IMR-90 (cell line): ENCODE measurements at regions not wholly inside any gene's neighbourhood (a gene's known extent, or its start where the extent isn't known, plus 50 kb on each side); places are given as distances from the start of the nearest gene placed in this dataset.

ENCODE experiments used
- ATAC-seq: fragments of 200-7000 bp; cut with Tn5 transposase; 2 replicates; pipeline ENCODE4 v1.9.1; 2020; ENCODE audit warnings: low read depth, mild to moderate bottlenecking, moderate library complexity
- BruUV-seq: library from RNA; stranded (reverse); fragments of 400-500 nt; replicated peaks from 2 replicates; lab custom pipeline; 2021; lab: Mats Ljungman, UMichigan
- CTCF ChIA-PET: fragments of 300-600 bp; formaldehyde crosslinking; extraction: SDS; loops from one replicate; lab custom pipeline; 2021; ENCODE audit warnings: antibody characterized with exemption; lab: Yijun Ruan, JAX
- POLR2A ChIA-PET: fragments of 300-600 bp; sonication (Branson Sonifier 250); formaldehyde crosslinking; loops from one replicate; lab custom pipeline; 2022; ENCODE audit warnings: antibody characterized with exemption; ENCODE audit not compliant: unreplicated experiment; lab: Charles Lee
- DNase-seq: peaks from one replicate; pipeline ENCODE4 v3.0.0; 2013
- H2AFZ ChIP-seq: replicated peaks from 2 replicates; pipeline ENCODE3; 2013; ENCODE audit warnings: low read length, mild to moderate bottlenecking; ENCODE audit not compliant: poor library complexity
- H2AK5ac ChIP-seq: 2 replicates; pipeline ENCODE4 v1.6.1; 2013; ENCODE audit warnings: low read depth, low read length, inconsistent platforms
- H2AK9ac ChIP-seq: replicated peaks from 2 replicates; pipeline ENCODE3; 2013; ENCODE audit warnings: mild to moderate bottlenecking, low read depth, low read length, moderate library complexity; ENCODE audit not compliant: poor library complexity
- H2BK120ac ChIP-seq: 2 replicates; pipeline ENCODE4 v1.6.1; 2013; ENCODE audit warnings: low read depth, low read length, inconsistent platforms
- H2BK15ac ChIP-seq: 3 replicates; pipeline ENCODE4 v1.6.1; 2013; ENCODE audit warnings: low read depth, low read length, inconsistent platforms
- H2BK20ac ChIP-seq: 2 replicates; pipeline ENCODE4 v1.6.1; 2013; ENCODE audit warnings: low read depth, mild to moderate bottlenecking, inconsistent platforms, low read length, moderate library complexity
- H2BK5ac ChIP-seq: 2 replicates; pipeline ENCODE4 v1.6.1; 2013; ENCODE audit warnings: mild to moderate bottlenecking, low read depth, low read length, inconsistent platforms; ENCODE audit not compliant: poor library complexity, severe bottlenecking
- H3K14ac ChIP-seq: replicated peaks from 2 replicates; pipeline ENCODE4 v1.6.1; 2013; ENCODE audit warnings: low read depth, low read length, inconsistent platforms
- H3K18ac ChIP-seq: 2 replicates; pipeline ENCODE4 v1.6.1; 2013; ENCODE audit warnings: low read depth, low read length, control low read depth
- H3K23ac ChIP-seq: 2 replicates; pipeline ENCODE4 v1.6.1; 2013; ENCODE audit warnings: low read depth, low read length, inconsistent platforms
- H3K27ac ChIP-seq: 2 replicates; pipeline ENCODE4 v1.5.1; 2013; ENCODE audit warnings: mild to moderate bottlenecking, control low read depth, low read length; ENCODE audit not compliant: insufficient read depth
- H3K27me3 ChIP-seq: 2 replicates; pipeline ENCODE4 v1.6.1; 2013; ENCODE audit warnings: low read length; ENCODE audit not compliant: control insufficient read depth, insufficient read depth
- H3K36me3 ChIP-seq: 2 replicates; pipeline ENCODE4 v1.6.1; 2013; ENCODE audit warnings: low read length, mixed read lengths; ENCODE audit not compliant: control insufficient read depth, insufficient read depth
- H3K4ac ChIP-seq: 2 replicates; pipeline ENCODE4 v1.6.1; 2013; ENCODE audit warnings: low read depth, low read length, inconsistent platforms
- H3K4me1 ChIP-seq: 2 replicates; pipeline ENCODE4 v1.6.1; 2013; ENCODE audit warnings: low read length, mixed read lengths; ENCODE audit not compliant: control insufficient read depth, insufficient read depth
- H3K4me2 ChIP-seq: 2 replicates; pipeline ENCODE4 v1.6.1; 2013; ENCODE audit warnings: low read depth, mild to moderate bottlenecking, control low read depth, low read length, moderate library complexity
- H3K4me3 ChIP-seq: 2 replicates; pipeline ENCODE4 v1.5.1; 2013; ENCODE audit warnings: low read depth, mild to moderate bottlenecking, control low read depth, low read length, moderate library complexity; ENCODE audit not compliant: insufficient read depth
- H3K56ac ChIP-seq: 2 replicates; pipeline ENCODE4 v1.6.1; 2013; ENCODE audit warnings: low read length, inconsistent platforms; ENCODE audit not compliant: insufficient read depth; ENCODE audit errors: extremely low read depth
- H3K79me1 ChIP-seq, 2 experiments: 2 replicates each; pipeline ENCODE4 v1.6.1; 2013; ENCODE audit warnings: low read length in 2 of 2, inconsistent platforms in 1 of 2, low read depth in 1 of 2
- H3K9ac ChIP-seq: 2 replicates; pipeline ENCODE4 v1.6.1; 2013; ENCODE audit warnings: low read depth, low read length, control low read depth
- H3K9me1 ChIP-seq: 2 replicates; pipeline ENCODE4 v1.6.1; 2013; ENCODE audit warnings: low read length, inconsistent platforms; ENCODE audit not compliant: insufficient read depth
- H3K9me3 ChIP-seq: 2 replicates; pipeline ENCODE4 v1.6.1; 2013; ENCODE audit warnings: low read length; ENCODE audit not compliant: control insufficient read depth, insufficient read depth
- H4K20me1 ChIP-seq: 2 replicates; pipeline ENCODE4 v1.6.1; 2013; ENCODE audit warnings: low read length, inconsistent platforms; ENCODE audit not compliant: insufficient read depth
- H4K5ac ChIP-seq: 2 replicates; pipeline ENCODE4 v1.6.1; 2013; ENCODE audit warnings: mild to moderate bottlenecking, low read depth, low read length, control low read depth
- H4K8ac ChIP-seq, 2 experiments: 2 replicates each; pipeline ENCODE4 v1.6.1; 2013; ENCODE audit warnings: low read depth in 2 of 2, low read length in 2 of 2, control low read depth in 1 of 2, inconsistent platforms in 1 of 2
- H4K91ac ChIP-seq: 2 replicates; pipeline ENCODE4 v1.6.1; 2013; ENCODE audit warnings: low read depth, low read length, inconsistent platforms; ENCODE audit not compliant: insufficient read depth
- BHLHE40 ChIP-seq: fragments of 150-350 bp; IDR thresholded peaks from 2 replicates; pipeline ENCODE4 v1.6.1; 2016; ENCODE audit warnings: mild to moderate bottlenecking, low read depth, low read length
- CEBPB ChIP-seq: IDR thresholded peaks from 2 replicates; pipeline ENCODE4 v1.6.1; 2012; ENCODE audit warnings: low read depth, low read length, improper control_type of control experiment
- CHD1 ChIP-seq: IDR thresholded peaks from 2 replicates; pipeline ENCODE4 v1.6.1; 2012; ENCODE audit warnings: low read depth, low read length, improper control_type of control experiment
- FOS ChIP-seq: fragments of 150-350 bp; IDR thresholded peaks from 2 replicates; pipeline ENCODE4 v1.6.1; 2016; ENCODE audit warnings: low read depth, low read length
- MAFK ChIP-seq: IDR thresholded peaks from 2 replicates; pipeline ENCODE4 v1.6.1; 2012; ENCODE audit warnings: low read depth, low read length, improper control_type of control experiment
- MAZ ChIP-seq: IDR thresholded peaks from 2 replicates; pipeline ENCODE4 v1.6.1; 2012; ENCODE audit warnings: low read depth, mild to moderate bottlenecking, low read length, improper control_type of control experiment, moderate library complexity, borderline replicate concordance
- MXI1 ChIP-seq: IDR thresholded peaks from 2 replicates; pipeline ENCODE4 v1.6.1; 2012; ENCODE audit warnings: low read depth, mild to moderate bottlenecking, low read length, moderate library complexity, borderline replicate concordance
- NFE2L2 ChIP-seq: fragments of 150-350 bp; IDR thresholded peaks from 2 replicates; pipeline ENCODE4 v1.6.1; 2016; ENCODE audit warnings: low read depth, mild to moderate bottlenecking, low read length
- POLR2A ChIP-seq: IDR thresholded peaks from 2 replicates; pipeline ENCODE4 v1.6.1; 2012; ENCODE audit warnings: mild to moderate bottlenecking, low read depth, low read length
- RAD21 ChIP-seq: IDR thresholded peaks from 2 replicates; pipeline ENCODE4 v1.6.1; 2012; ENCODE audit warnings: low read length, improper control_type of control experiment
- RCOR1 ChIP-seq: IDR thresholded peaks from 2 replicates; pipeline ENCODE4 v1.6.1; 2012; ENCODE audit warnings: mild to moderate bottlenecking, low read length, improper control_type of control experiment; ENCODE audit not compliant: insufficient replicate concordance
- RFX5 ChIP-seq: IDR thresholded peaks from 2 replicates; pipeline ENCODE4 v1.8.0; 2012; ENCODE audit warnings: low read depth, mild to moderate bottlenecking, low read length, moderate library complexity
- SMC3 ChIP-seq: fragments of 150-350 bp; IDR thresholded peaks from 2 replicates; pipeline ENCODE4 v1.6.1; 2016; ENCODE audit warnings: low read depth, mild to moderate bottlenecking, antibody characterized with exemption, low read length, moderate library complexity
- WGBS, 2 experiments: methylation state at CpG; one replicate each; pipeline versions ENCODE4 v1.1.5 to v1.1.7; 2013; ENCODE audit warnings: missing lambda C conversion rate in 2 of 2; ENCODE audit not compliant: insufficient read length in 1 of 2; ENCODE audit errors: extremely low coverage in 2 of 2; 5-methylcytosine and 5-hydroxymethylcytosine counted together
- dilution Hi-C: fragments of 300-500 bp; cut with HindIII; formaldehyde crosslinking; loops from one replicate; pipeline ENCODE4 v1.14.3; 2018; ENCODE audit warnings: low sequenced_read_pairs; ENCODE audit not compliant: unreplicated experiment
- in situ Hi-C: fragments of 300-500 bp; cut with MboI; formaldehyde crosslinking; loops from 3 replicates; pipeline ENCODE4 v1.14.3; 2019; ENCODE audit warnings: low sequenced_read_pairs, inconsistent platforms, mixed read lengths
- intact Hi-C: fragments of 100-400 bp; cut with micrococcal nuclease; formaldehyde crosslinking; loops from 2 replicates; pipeline ENCODE4 v1.10.0; 2022
- TF ChIP-seq, protein P1 (sequence below): conservative IDR thresholded peaks from 2 replicates; pipeline ENCODE4 v1.5.1; 2012; ENCODE audit warnings: mild to moderate bottlenecking, low read depth, low read length, improper control_type of control experiment
- TF ChIP-seq, protein P2 (sequence below): fragments of 150-350 bp; IDR thresholded peaks from 2 replicates; pipeline ENCODE4 v1.6.1; 2016; ENCODE audit warnings: low read depth, mild to moderate bottlenecking, low read length, moderate library complexity, borderline replicate concordance
- TF ChIP-seq, protein P3 (sequence below): fragments of 150-350 bp; IDR thresholded peaks from 2 replicates; pipeline ENCODE4 v1.6.1; 2017; ENCODE audit warnings: mild to moderate bottlenecking, antibody characterized with exemption, low read length, low read depth

DNA sequence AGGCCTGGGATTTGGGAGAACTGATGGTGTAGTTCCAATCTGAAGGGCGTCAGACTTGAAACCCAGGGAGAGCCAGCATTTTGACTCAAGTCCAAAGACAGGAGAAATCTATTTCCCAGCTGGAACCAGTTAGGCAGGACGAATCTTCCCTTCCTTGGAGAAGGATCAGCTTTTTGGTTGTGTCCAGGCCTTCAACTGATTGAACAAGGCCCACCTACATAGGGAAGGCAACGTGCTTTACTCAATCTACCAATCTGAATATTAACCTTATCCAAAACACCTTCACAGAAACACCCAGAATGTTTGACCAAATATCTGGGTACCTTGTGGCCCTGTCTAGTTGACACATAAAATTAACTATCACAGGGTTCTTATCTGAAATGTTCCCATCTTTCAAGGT is 221.9 kb upstream of the DLGAP1 start:
- Histone ChIP-seq H2BK20ac (no peak overlapping the region), H3K14ac (no peak overlapping the region), H3K4me1 (no peaks in the 10 kb centered on the region), H3K9ac (no peak overlapping the region), H3K27ac (no peak overlapping the region), H2BK15ac (no peak overlapping the region), H3K79me1 (no peaks in the 10 kb centered on the region), H4K5ac (no peak overlapping the region), H2AK9ac (no peak overlapping the region), H3K18ac (no peak overlapping the region), H3K27me3 (no peaks in the 10 kb centered on the region), H3K56ac (no peak overlapping the region), H2AK5ac (no peak overlapping the region), H2BK120ac (no peak overlapping the region), H2AFZ (no peak overlapping the region), H4K91ac (no peak overlapping the region), H2BK5ac (no peak overlapping the region), H3K4me2 (no peak overlapping the region), H3K36me3 (no peaks in the 10 kb centered on the region), H3K4ac (no peak overlapping the region), H3K9me3 (peaks cover 17% of the 10 kb centered on the region), H3K23ac (no peak overlapping the region), H3K4me3 (no peak overlapping the region), H3K9me1 (no peaks in the 10 kb centered on the region), H4K20me1 (no peaks in the 10 kb centered on the region), H4K8ac (no peak overlapping the region)
- DNase-seq (no peak), ATAC-seq (no peak)
- in situ Hi-C loops (no loop called here), intact Hi-C loops (no loop called here), dilution Hi-C loops (no loop called here)
- ChIA-PET POLR2A (no interaction called here), CTCF (no interaction called here)
- TF ChIP-seq NFE2L2 (no peak), RFX5 (no peak), CEBPB (no peak), MAZ (no peak), POLR2A (no peak), RAD21 (no peak), FOS (no peak), MXI1 (no peak), RCOR1 (no peak), MAFK (no peak), BHLHE40 (no peak), SMC3 (no peak), CHD1 (no peak)
- TF ChIP-seq, protein P1, sequence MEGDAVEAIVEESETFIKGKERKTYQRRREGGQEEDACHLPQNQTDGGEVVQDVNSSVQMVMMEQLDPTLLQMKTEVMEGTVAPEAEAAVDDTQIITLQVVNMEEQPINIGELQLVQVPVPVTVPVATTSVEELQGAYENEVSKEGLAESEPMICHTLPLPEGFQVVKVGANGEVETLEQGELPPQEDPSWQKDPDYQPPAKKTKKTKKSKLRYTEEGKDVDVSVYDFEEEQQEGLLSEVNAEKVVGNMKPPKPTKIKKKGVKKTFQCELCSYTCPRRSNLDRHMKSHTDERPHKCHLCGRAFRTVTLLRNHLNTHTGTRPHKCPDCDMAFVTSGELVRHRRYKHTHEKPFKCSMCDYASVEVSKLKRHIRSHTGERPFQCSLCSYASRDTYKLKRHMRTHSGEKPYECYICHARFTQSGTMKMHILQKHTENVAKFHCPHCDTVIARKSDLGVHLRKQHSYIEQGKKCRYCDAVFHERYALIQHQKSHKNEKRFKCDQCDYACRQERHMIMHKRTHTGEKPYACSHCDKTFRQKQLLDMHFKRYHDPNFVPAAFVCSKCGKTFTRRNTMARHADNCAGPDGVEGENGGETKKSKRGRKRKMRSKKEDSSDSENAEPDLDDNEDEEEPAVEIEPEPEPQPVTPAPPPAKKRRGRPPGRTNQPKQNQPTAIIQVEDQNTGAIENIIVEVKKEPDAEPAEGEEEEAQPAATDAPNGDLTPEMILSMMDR, result no peak
- TF ChIP-seq, protein P2, sequence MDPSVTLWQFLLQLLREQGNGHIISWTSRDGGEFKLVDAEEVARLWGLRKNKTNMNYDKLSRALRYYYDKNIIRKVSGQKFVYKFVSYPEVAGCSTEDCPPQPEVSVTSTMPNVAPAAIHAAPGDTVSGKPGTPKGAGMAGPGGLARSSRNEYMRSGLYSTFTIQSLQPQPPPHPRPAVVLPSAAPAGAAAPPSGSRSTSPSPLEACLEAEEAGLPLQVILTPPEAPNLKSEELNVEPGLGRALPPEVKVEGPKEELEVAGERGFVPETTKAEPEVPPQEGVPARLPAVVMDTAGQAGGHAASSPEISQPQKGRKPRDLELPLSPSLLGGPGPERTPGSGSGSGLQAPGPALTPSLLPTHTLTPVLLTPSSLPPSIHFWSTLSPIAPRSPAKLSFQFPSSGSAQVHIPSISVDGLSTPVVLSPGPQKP, result no peak
- TF ChIP-seq, protein P3, sequence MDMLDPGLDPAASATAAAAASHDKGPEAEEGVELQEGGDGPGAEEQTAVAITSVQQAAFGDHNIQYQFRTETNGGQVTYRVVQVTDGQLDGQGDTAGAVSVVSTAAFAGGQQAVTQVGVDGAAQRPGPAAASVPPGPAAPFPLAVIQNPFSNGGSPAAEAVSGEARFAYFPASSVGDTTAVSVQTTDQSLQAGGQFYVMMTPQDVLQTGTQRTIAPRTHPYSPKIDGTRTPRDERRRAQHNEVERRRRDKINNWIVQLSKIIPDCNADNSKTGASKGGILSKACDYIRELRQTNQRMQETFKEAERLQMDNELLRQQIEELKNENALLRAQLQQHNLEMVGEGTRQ, result no peak
- BruUV-seq, result no TSS peak
- WGBS, 2 experiments, result 13% methylated on average over 1 of the region's 3 CpGs; no CpG with 5 or more reads in 1 of the 2 experiments
